ENCODE measurements at regions not wholly inside any gene's neighbourhood (a gene's known extent, or its start where the extent isn't known, plus 50 kb on each side); places are given as distances from the start of the nearest gene placed in this dataset.

GRCh38 chrX:22373094-22373493 is 100.4 kb downstream of the CBLL2 start:
- Histone ChIP-seq H3K4me1 (replicated peaks in 1 of 2) (no peaks in the 10 kb centered on the region), H3K27me3 (no peaks in the 10 kb centered on the region), H3K4me3 (no peak overlapping the region), H3K9me3 (replicated peaks in 1 of 3) (no peaks in the 10 kb centered on the region), H3K27ac (no peak overlapping the region), H3K36me3 (replicated peaks in 1 of 2) (no peaks in the 10 kb centered on the region)
- no peak for TF ChIP-seq POLR2A (IDR thresholded peaks at IDR 0.05)
- no peak for DNase-seq
- WGBS, 4 donors: 42 to 67% (median 58%) methylated on average over 2 to 3 of the region's 3 CpGs
- intact Hi-C loops (cut with DNase I): no loop called here

- H3K27me3 ChIP-seq: no peaks in the 10 kb centered on the region
- no peak for DNase-seq
- no peaks in the 10 kb centered on the region for H3K9me3 ChIP-seq (replicated peaks in 1 of 3)
- no peak overlapping the region for H3K4me3 ChIP-seq
- no peaks in the 10 kb centered on the region for H3K4me1 ChIP-seq (replicated peaks in 1 of 2)
- TF ChIP-seq POLR2A (IDR thresholded peaks at IDR 0.05) (no peak), CTCF (IDR thresholded peaks at IDR 0.05) (no peak)
- no peak overlapping the region for H3K27ac ChIP-seq
- intact Hi-C loops (cut with DNase I): no loop called here
- H3K36me3 ChIP-seq (replicated peaks in 1 of 2): no peaks in the 10 kb centered on the region
- 36 to 63% (median 49%) methylated on average over 1 of the region's 1 CpG for WGBS, 4 donors
These were observed 101.1 kb downstream of the CBLL2 start for GRCh38 chrX:22373766-22374165.

GRCh38 chrX:22376369-22376768 is 103.7 kb downstream of the CBLL2 start:
- H3K4me3 ChIP-seq: no peak overlapping the region
- H3K36me3 ChIP-seq (replicated peaks in 1 of 2): no peaks in the 10 kb centered on the region
- intact Hi-C loops (cut with DNase I): no loop called here
- no peak for DNase-seq
- no peaks in the 10 kb centered on the region for H3K27me3 ChIP-seq
- TF ChIP-seq CTCF (IDR thresholded peaks at IDR 0.05): no peak
- no peak for TF ChIP-seq POLR2A (IDR thresholded peaks at IDR 0.05)
- WGBS, 4 donors: 58 to 70% (median 64%) methylated on average over 2 of the region's 2 CpGs
- no peaks in the 10 kb centered on the region for H3K4me1 ChIP-seq (replicated peaks in 1 of 2)
- no peak overlapping the region for H3K27ac ChIP-seq
- H3K9me3 ChIP-seq (replicated peaks in 1 of 3): no peaks in the 10 kb centered on the region

GRCh38 chrX:22378296-22378695 is 105.6 kb downstream of the CBLL2 start:
- Histone ChIP-seq H3K9me3 (replicated peaks in 1 of 3) (no peaks in the 10 kb centered on the region), H3K27ac (no peak overlapping the region), H3K4me1 (replicated peaks in 1 of 2) (no peaks in the 10 kb centered on the region), H3K27me3 (no peaks in the 10 kb centered on the region), H3K4me3 (no peak overlapping the region), H3K36me3 (replicated peaks in 1 of 2) (no peaks in the 10 kb centered on the region)
- WGBS, 4 donors: 52 to 64% (median 60%) methylated on average over 4 of the region's 4 CpGs
- no peak for TF ChIP-seq POLR2A (IDR thresholded peaks at IDR 0.05)
- no peak for TF ChIP-seq CTCF (IDR thresholded peaks at IDR 0.05)
- intact Hi-C loops (cut with DNase I): no loop called here
- no peak for DNase-seq

GRCh38 chrX:22383988-22384387 is 111.3 kb downstream of the CBLL2 start:
- TF ChIP-seq CTCF (IDR thresholded peaks at IDR 0.05): no peak
- TF ChIP-seq POLR2A (IDR thresholded peaks at IDR 0.05): no peak
- Histone ChIP-seq H3K27me3 (no peaks in the 10 kb centered on the region), H3K4me1 (replicated peaks in 1 of 2) (no peaks in the 10 kb centered on the region), H3K27ac (no peak overlapping the region), H3K4me3 (no peak overlapping the region), H3K36me3 (replicated peaks in 1 of 2) (no peaks in the 10 kb centered on the region), H3K9me3 (replicated peaks in 1 of 3) (no peaks in the 10 kb centered on the region)
- DNase-seq: no peak
- WGBS, 4 donors: 66 to 80% (median 77%) methylated on average over 7 of the region's 7 CpGs
- intact Hi-C loops (cut with DNase I): no loop called here

Data from adrenal gland (tissue), 9 donors.